ENCODE measurements at regions not wholly inside any gene's neighbourhood (a gene's known extent, or its start where the extent isn't known, plus 50 kb on each side); places are given as distances from the start of the nearest gene placed in this dataset.

DNA sequence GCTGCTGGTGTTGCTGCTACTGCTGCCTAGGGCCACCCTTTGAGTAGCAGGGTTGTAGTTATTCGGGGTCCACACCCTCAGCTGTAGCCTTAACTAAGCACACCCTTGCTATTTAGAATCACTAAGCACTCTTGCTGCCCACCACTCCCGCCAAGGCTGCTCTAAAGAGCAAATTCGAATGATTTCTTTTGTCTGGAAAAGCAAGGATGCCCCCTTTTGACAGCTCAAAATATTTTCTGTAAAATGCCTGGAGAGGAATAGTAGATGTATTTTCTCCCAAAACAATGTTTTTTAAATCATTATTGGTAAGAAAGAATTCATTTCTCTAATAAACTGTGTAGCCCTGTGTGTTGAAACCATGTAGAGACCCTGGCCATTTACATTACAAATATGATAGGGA lies 80.8 kb upstream of the PAPOLG start:
- TF ChIP-seq, protein P1, sequence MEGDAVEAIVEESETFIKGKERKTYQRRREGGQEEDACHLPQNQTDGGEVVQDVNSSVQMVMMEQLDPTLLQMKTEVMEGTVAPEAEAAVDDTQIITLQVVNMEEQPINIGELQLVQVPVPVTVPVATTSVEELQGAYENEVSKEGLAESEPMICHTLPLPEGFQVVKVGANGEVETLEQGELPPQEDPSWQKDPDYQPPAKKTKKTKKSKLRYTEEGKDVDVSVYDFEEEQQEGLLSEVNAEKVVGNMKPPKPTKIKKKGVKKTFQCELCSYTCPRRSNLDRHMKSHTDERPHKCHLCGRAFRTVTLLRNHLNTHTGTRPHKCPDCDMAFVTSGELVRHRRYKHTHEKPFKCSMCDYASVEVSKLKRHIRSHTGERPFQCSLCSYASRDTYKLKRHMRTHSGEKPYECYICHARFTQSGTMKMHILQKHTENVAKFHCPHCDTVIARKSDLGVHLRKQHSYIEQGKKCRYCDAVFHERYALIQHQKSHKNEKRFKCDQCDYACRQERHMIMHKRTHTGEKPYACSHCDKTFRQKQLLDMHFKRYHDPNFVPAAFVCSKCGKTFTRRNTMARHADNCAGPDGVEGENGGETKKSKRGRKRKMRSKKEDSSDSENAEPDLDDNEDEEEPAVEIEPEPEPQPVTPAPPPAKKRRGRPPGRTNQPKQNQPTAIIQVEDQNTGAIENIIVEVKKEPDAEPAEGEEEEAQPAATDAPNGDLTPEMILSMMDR (IDR thresholded peaks at IDR 0.05): no peak
- TF ChIP-seq SIN3A (IDR thresholded peaks at IDR 0.05; ENCODE audit: borderline replicate concordance, insufficient read depth, low read depth, low read length) (no peak), POLR2AphosphoS5 (IDR thresholded peaks at IDR 0.05; ENCODE audit: low read depth, low read length) (no peak), TCF7L2 (IDR thresholded peaks at IDR 0.05; ENCODE audit: low read depth, low read length) (no peak)
- TF ChIP-seq, protein P2, sequence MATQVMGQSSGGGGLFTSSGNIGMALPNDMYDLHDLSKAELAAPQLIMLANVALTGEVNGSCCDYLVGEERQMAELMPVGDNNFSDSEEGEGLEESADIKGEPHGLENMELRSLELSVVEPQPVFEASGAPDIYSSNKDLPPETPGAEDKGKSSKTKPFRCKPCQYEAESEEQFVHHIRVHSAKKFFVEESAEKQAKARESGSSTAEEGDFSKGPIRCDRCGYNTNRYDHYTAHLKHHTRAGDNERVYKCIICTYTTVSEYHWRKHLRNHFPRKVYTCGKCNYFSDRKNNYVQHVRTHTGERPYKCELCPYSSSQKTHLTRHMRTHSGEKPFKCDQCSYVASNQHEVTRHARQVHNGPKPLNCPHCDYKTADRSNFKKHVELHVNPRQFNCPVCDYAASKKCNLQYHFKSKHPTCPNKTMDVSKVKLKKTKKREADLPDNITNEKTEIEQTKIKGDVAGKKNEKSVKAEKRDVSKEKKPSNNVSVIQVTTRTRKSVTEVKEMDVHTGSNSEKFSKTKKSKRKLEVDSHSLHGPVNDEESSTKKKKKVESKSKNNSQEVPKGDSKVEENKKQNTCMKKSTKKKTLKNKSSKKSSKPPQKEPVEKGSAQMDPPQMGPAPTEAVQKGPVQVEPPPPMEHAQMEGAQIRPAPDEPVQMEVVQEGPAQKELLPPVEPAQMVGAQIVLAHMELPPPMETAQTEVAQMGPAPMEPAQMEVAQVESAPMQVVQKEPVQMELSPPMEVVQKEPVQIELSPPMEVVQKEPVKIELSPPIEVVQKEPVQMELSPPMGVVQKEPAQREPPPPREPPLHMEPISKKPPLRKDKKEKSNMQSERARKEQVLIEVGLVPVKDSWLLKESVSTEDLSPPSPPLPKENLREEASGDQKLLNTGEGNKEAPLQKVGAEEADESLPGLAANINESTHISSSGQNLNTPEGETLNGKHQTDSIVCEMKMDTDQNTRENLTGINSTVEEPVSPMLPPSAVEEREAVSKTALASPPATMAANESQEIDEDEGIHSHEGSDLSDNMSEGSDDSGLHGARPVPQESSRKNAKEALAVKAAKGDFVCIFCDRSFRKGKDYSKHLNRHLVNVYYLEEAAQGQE (IDR thresholded peaks at IDR 0.05; ENCODE audit: insufficient read depth in 1 of 2, low read depth in 2 of 2, low read length in 1 of 2): no peak
